GM19238 (cell line): ENCODE measurements at regions not wholly inside any gene's neighbourhood (a gene's known extent, or its start where the extent isn't known, plus 50 kb on each side); places are given as distances from the start of the nearest gene placed in this dataset.
"Not testable (repeated sequence)": the region's sequence is repeated elsewhere in the genome, so short reads cannot be mapped to it uniquely, and the experiment has no call there.

Source experiments
- DNase-seq: peaks from one replicate; pipeline ENCODE4 v3.0.0; 2011; ENCODE audit warnings: low spot score; ENCODE audit not compliant: insufficient read length

DNA sequence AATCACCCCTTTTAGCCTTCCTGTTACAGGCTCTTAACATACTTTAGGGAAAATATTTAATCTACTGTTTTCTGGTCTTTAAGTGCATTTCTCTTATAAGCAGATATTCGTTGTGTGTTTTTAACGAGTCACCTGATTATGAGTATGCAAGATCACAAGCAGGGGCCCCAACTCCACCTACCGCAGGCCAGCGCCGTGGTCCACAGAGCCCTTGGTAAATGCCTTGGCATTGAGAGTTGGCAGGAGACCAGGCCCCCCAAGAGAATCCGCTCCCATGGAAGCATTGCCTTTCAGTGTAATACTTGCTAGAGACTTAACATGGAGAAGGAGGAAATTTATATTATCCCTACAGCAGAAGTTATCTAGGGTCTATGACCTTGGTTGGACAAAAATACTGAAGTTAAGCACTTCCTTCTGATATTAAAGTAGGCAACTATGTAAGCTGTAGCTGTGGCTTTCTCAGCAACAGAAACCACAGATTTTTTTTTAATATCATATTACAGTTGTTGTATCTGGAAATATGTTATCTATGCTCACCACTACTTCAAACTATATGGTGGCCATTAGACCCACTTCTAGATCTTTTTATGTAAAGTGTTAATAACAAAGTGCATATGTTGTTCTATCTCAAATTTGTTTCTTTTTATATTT lies 241.8 kb upstream of the MGAT5 start:
- DNase-seq, result no peak

DNA sequence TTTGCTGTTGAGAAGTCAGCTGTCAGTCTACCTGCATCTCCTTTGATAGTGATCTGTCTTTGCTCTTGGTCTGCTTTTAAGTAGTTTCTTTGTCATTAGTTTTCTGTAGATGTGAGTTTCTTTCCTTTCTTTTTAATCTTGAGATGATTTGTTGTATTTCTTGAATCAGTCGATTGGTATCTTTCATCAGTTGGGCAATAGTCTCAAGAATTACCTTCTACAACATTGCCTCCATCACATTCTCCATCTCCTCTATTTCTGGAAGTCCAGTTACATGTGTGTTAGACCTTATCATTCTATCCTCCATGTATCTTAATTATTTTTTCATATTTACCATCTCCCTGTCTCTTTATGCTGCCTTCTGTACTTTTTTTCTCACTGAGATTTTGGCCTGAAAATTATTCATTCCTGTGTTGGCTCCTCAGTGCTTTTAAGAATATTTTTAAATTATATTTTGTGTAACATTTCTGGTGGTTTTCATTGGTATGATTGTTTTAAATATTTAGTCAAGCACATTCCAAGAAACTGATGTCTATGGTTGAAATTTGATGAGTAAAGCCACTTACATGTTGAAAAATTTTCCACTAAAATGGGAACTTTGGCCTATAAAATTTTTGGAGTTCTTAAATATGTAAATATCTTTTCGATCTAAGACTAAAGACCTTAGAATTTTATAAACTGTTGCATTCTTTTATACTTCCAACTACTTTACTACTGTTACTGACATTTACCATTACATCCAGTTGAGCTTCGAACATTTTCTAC lies 239.5 kb upstream of the MGAT5 start:
- no peak for DNase-seq

DNA sequence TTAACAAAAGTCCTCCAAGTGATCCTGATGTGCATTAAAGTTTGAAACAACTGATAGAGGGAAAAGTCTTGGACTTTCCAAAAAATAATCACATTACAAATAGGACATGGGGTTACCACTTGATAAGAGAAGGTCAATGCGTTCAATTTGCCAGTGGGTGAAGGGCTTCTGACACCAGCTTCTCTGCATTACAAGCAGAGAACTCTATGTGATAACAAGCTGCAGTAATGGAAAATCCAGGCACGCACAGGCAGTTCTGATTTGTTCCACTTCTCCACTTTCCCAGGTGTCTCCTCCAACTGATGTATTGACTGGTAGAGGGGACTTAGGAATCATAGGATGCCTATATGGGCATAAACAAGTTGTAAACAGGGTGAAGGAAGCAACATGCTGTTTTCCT lies 234.0 kb upstream of the MGAT5 start:
- no peak for DNase-seq

DNA sequence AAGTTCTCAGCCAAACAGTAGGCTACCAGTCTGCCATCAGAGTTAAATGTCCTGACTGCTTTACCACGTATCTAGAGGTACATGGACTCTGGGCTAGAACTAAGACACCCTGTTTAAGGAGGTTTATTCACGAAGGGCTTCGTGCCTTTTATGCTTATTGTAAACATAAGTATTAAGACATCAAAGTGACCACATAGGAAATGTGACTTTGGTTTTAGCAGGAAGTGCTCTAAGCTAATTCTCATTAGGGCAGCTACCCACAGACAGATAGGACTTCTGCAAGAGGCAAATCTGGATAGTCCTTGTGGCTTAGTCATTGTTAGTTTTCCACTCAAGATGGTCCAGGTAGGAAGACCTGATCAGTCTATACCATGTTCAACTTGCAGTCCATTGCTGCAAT lies 233.3 kb upstream of the MGAT5 start:
- DNase-seq, result no peak

DNA sequence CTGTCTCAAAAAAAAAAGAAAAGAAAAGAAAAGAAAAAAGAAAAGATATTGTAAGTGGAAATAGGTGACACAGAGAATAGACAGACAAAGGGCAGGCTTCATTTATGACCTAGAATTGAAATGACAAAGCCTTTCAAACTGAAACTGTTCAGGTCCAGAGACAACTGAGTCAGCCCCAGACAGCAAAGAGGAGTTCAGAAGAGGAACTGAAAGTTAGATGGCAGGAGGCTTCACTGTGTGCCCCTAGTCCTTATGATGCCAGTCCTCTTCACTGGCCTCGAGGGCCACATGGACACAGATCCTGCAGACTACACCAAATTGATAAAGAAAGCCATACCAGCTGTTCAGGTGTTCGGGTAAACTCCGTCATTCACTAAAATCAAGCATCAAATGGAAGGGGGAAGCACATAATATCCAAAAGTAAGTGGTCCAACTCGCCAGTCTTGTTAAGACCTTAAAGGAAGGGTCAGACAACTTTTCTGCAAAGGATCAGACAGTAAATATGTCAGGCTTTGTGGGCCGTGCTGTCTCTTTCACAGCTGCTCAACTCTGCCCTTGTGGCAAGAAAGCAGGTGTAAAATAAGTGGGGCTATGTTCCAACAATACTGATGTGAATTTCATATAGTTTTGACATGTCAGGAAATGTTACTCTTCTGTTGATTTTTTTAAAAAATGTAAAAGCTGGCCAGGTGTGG lies 231.9 kb upstream of the MGAT5 start:
- peak; percentile 62 for DNase-seq

GRCh38 chr2:134023854-134024253 lies 230.0 kb upstream of the MGAT5 start:
- DNase-seq, result no peak

- DNase-seq, result no peak
Measured at GRCh38 chr2:134027980-134028379, 225.9 kb upstream of the MGAT5 start.

GRCh38 chr2:134029418-134029817 lies 224.5 kb upstream of the MGAT5 start:
- DNase-seq, result no peak

GRCh38 chr2:134031539-134031938 lies 222.3 kb upstream of the MGAT5 start:
- no peak for DNase-seq

- DNase-seq, result no peak
Measured at GRCh38 chr2:134035605-134036370, 218.1 kb upstream of the MGAT5 start.

DNA sequence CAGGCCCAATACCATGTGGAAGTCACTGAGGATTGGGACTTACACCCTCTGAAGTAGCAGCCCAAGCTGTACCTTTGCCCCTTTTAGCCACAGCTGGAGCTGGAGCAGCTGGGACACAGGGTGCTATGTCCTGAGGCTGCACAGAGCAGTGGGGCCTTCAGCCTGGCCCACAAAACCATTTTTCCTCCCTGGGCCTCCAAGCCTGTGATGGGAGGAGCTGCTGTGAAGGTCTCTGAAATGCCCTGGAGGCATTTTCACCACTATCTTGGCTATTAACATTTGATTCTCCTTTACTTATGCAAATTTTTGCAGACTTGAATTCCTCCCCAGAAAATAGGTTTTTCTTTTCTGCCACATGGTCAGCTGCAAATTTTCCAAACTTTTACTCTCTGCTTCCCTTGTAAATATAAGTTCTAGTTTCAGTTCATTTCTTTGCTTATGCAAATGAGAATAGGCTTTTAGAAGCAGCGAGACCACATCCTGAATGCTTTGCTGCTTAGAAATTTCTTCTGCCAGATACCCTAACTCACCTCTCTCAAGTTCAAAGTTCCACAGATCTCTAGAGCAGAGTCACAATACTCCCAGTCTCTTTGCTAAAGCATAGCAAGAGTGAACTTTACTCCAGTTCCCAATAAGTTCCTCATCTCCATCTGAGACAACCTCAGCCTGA lies 213.8 kb upstream of the MGAT5 start:
- DNase-seq, result no peak

DNA sequence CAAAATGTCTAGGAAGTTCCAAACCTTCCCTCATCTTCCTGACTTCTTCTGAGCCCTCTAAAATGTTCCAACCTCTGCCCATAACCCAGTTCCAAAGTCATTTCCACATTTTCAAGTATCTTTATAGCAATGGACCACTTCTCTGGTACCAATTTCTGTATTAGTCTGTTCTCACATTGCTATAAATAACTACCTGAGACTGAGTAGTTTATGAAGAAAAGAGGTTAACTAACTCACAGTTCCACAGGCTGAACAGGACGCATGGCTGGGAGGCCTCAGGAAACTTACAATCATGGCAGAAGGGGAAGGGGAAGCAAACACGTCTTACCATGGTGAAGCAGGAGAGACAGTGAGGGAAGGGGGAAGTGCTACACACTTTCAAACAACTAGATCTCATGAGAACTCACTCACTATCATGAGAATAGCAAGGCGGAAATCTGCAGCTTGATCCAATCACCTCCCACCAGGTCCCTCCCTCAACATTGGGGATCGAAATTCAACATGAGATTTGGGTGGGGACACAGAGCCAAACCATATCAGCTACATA lies 213.2 kb upstream of the MGAT5 start:
- not testable (repeated sequence) for DNase-seq

DNA sequence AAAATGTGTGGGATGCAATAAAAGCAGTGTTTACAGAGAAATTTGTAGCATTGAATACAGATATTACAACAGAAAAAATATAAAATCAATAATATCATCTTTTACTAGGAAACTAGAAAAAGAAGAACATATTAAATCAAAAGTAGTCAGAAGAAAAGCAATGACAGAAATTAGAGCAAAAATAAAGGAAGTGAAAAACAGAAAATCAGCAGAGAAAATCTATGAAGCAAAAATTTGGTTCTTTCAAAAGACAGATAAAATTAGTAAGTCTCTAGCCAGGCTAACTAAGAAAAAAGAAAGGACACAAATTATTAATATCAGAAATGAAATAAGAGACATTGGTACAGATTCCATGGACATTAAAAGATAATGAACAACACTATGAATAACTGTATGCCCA lies 212.0 kb upstream of the MGAT5 start:
- no peak for DNase-seq

DNA sequence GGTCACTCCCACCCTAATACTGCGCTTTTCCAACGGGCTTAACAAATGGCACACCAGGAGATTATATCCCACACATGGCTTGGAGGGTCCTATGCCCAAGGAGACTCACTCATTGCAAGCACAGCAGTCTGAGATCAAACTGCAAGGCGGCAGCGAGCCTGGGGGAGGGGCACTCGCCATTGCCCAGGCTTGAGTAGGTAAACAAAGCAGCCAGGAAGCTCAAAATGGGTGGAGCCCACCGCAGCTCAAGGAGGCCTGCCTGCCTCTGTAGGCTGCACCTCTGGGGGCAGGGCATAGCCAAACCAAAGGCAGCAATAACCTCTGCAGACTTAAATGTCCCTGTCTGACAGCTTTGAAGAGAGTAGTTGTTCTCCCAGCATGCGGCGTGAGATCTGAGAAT lies 210.8 kb upstream of the MGAT5 start:
- not testable (repeated sequence) for DNase-seq

- no peak for DNase-seq
Measured at GRCh38 chr2:134052173-134052572, 201.7 kb upstream of the MGAT5 start.

GRCh38 chr2:134056173-134056572 lies 197.7 kb upstream of the MGAT5 start:
- no peak for DNase-seq

- not testable (repeated sequence) for DNase-seq
Measured at GRCh38 chr2:134061066-134061465, 192.8 kb upstream of the MGAT5 start.

GRCh38 chr2:134062235-134062634 lies 191.6 kb upstream of the MGAT5 start:
- not testable (repeated sequence) for DNase-seq

- not testable (repeated sequence) for DNase-seq
Measured at GRCh38 chr2:134063916-134064315, 190.0 kb upstream of the MGAT5 start.

DNA sequence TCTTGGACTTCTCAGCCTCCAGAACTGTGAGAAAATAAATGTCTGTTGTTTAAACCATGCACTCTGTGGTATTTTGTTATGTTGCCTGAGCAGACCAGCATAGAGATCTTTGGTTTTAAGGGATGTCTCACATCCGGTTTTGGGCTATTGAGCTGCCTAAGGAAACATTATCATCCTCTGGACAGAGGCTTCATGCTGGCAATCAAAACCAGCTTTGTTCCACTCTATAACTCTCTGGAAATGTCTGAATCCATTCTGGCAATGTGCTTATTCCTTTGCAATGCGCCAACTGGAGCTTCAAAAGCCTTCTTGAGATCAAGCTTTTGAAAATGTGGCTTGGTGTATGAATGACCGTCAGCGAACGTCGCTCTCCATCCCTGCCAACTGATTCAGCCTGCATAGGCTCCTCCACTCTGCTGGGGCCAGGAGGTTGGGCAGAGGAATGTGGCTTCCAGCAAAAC lies 183.6 kb upstream of the MGAT5 start:
- DNase-seq, result no peak

DNA sequence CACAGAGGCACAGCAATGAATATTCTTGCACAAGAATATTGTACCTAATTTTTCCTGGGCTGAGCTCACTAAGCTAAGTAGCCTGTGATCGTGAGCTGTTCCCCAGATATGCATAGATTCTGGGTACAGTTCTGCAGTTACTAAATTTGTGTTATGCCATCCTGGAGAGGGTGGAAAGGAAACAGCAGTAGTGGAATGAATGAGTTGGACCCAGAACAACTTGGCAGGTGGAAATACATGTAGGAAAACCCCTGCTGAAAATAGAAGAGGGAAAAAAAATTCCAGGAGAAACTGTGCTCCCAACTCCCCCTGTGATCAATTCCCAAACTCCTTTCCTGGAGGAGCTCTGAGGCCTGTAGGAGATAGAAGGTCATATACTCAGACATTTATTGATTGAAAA lies 181.5 kb upstream of the MGAT5 start:
- no peak for DNase-seq
